IgD-negative memory B cell (primary cell): ENCODE measurements at regions not wholly inside any gene's neighbourhood (a gene's known extent, or its start where the extent isn't known, plus 50 kb on each side); places are given as distances from the start of the nearest gene placed in this dataset.

Experiments
- H3K27ac Mint-ChIP-seq, 3 donors: one replicate each; pipeline ENCODE4 v1.8.0; 2020 to 2022; ENCODE audit warnings: mild to moderate bottlenecking in 3 of 3, mixed read lengths in 3 of 3, moderate library complexity in 1 of 3
- H3K27me3 Mint-ChIP-seq: one replicate; pipeline ENCODE4 v1.8.0; 2021; ENCODE audit warnings: mixed read lengths
- H3K36me3 Mint-ChIP-seq: one replicate; pipeline ENCODE4 v1.8.0; 2020; ENCODE audit warnings: mild to moderate bottlenecking, mixed read lengths
- H3K4me1 Mint-ChIP-seq, 3 donors: one replicate each; pipeline ENCODE4 v1.8.0; 2020 to 2022; ENCODE audit warnings: mixed read lengths in 3 of 3, mild to moderate bottlenecking in 1 of 3
- H3K4me3 Mint-ChIP-seq, 4 donors: one replicate each; pipeline ENCODE4 v1.8.0; 2020 to 2022; ENCODE audit warnings: mild to moderate bottlenecking in 4 of 4, mixed read lengths in 4 of 4, moderate library complexity in 3 of 4
- H3K9me3 Mint-ChIP-seq, 3 donors: one replicate each; pipeline ENCODE4 v1.8.0; 2020 to 2021; ENCODE audit warnings: mixed read lengths in 3 of 3, mild to moderate bottlenecking in 1 of 3

GRCh38 chr12:77429426-77429825 lies 364.1 kb upstream of the E2F7 start:
- Mint-ChIP-seq H3K36me3 (no peaks in the 10 kb centered on the region), H3K4me3 (no peak overlapping the region), H3K27me3 (peaks cover 1% of the 10 kb centered on the region), H3K4me1 (no peaks in the 10 kb centered on the region), H3K9me3 (peaks cover 0 to 7% (median 2%) of the 10 kb centered on the region in 3 donors), H3K27ac (no peak overlapping the region)

DNA sequence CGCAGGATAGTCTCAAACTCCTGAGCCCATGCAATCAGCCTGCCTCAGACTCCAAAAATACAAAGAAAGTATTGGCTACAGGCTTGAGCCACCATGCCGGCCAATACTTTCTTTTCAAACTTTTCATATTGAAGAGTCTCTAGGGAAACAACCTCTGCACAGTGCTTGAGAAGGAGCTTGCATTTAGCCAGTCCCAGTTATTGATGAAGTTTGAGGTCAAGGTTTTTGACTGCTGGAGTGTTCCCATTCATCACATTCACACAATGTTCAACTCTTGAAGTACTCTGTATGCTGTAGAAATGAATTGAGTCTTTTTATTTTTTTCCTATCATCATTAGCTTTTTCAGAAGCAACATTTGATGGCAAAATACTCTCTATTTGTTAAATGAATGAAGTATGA lies 355.8 kb upstream of the E2F7 start:
- H3K27me3 Mint-ChIP-seq, result peaks cover 1% of the 10 kb centered on the region
- H3K36me3 Mint-ChIP-seq, result no peaks in the 10 kb centered on the region
- H3K4me3 Mint-ChIP-seq, result no peak overlapping the region
- no peak overlapping the region for H3K27ac Mint-ChIP-seq
- no peaks in the 10 kb centered on the region for H3K4me1 Mint-ChIP-seq
- peaks cover 2 to 4% (median 3%) of the 10 kb centered on the region in 3 donors for H3K9me3 Mint-ChIP-seq

DNA sequence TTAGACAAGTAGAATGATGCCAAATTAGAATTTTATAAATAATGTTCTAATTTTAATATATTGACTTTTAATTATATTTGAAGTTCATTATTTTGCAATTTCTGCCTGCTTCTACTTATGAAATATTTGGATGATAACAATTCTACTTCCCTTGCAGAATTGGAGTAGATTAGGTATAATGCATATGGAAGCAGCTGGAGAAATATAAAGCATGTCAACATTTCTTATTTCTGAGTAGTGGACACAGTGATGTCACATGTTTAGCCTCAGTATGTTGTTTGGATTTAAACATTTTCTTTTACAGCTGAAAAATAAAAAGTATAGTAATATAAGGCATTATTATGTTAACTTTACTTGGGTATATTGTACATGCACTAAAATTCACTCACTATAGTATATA lies 344.2 kb upstream of the E2F7 start:
- Mint-ChIP-seq H3K27me3 (no peaks in the 10 kb centered on the region), H3K9me3 (peaks cover 0 to 2% (median 0%) of the 10 kb centered on the region in 3 donors), H3K27ac (no peak overlapping the region), H3K4me3 (no peak overlapping the region), H3K4me1 (no peaks in the 10 kb centered on the region), H3K36me3 (no peaks in the 10 kb centered on the region)

GRCh38 chr12:77407931-77408330 lies 342.6 kb upstream of the E2F7 start:
- H3K4me3 Mint-ChIP-seq, result no peak overlapping the region

GRCh38 chr12:77406219-77406905 lies 341.0 kb upstream of the E2F7 start:
- no peaks in the 10 kb centered on the region for H3K27me3 Mint-ChIP-seq
- no peak overlapping the region for H3K27ac Mint-ChIP-seq
- H3K9me3 Mint-ChIP-seq, result peaks cover 0 to 2% (median 0%) of the 10 kb centered on the region in 3 donors
- H3K36me3 Mint-ChIP-seq, result no peaks in the 10 kb centered on the region
- H3K4me1 Mint-ChIP-seq, result no peaks in the 10 kb centered on the region
- no peak overlapping the region for H3K4me3 Mint-ChIP-seq

More at GRCh38 chr12:77407931-77408330, 342.6 kb upstream of the E2F7 start:
- Mint-ChIP-seq H3K27ac (no peak overlapping the region), H3K9me3 (peaks cover 0 to 2% (median 0%) of the 10 kb centered on the region in 3 donors), H3K4me1 (no peaks in the 10 kb centered on the region), H3K36me3 (no peaks in the 10 kb centered on the region), H3K27me3 (no peaks in the 10 kb centered on the region)

- H3K4me1 Mint-ChIP-seq, result no peaks in the 10 kb centered on the region
Observed at GRCh38 chr12:77402716-77403115, 337.3 kb upstream of the E2F7 start.

DNA sequence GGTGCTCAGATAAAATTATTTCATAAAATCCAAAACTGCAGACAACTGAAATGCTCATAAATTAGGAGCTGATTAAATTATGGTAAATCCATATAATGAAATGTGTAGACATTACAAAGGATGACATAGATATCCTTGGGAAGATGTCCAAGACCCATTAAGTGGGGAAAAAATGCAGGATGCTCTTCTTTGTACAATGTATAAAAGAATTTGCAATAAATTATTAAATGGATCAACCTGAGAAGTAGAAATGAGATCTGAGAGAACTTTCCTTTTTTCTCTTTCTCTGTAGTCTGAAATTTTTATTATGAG lies 336.4 kb upstream of the E2F7 start:
- Mint-ChIP-seq H3K4me3 (no peak overlapping the region), H3K9me3 (peaks cover 0 to 2% (median 0%) of the 10 kb centered on the region in 3 donors), H3K36me3 (no peaks in the 10 kb centered on the region)

More at GRCh38 chr12:77402716-77403115, 337.3 kb upstream of the E2F7 start:
- Mint-ChIP-seq H3K9me3 (peaks cover 0 to 2% (median 0%) of the 10 kb centered on the region in 3 donors), H3K27me3 (no peaks in the 10 kb centered on the region), H3K27ac (no peak overlapping the region), H3K36me3 (no peaks in the 10 kb centered on the region), H3K4me3 (no peak overlapping the region)

GRCh38 chr12:77401064-77401769 lies 335.8 kb upstream of the E2F7 start:
- Mint-ChIP-seq H3K36me3 (no peaks in the 10 kb centered on the region), H3K4me3 (no peak overlapping the region), H3K27me3 (no peaks in the 10 kb centered on the region), H3K9me3 (peaks cover 0 to 1% (median 0%) of the 10 kb centered on the region in 3 donors), H3K27ac (no peak overlapping the region), H3K4me1 (no peaks in the 10 kb centered on the region)

More for the DNA sequence above, 336.4 kb upstream of the E2F7 start:
- Mint-ChIP-seq H3K27me3 (no peaks in the 10 kb centered on the region), H3K27ac (no peak overlapping the region), H3K4me1 (no peaks in the 10 kb centered on the region)

GRCh38 chr12:77392467-77393088 lies 327.2 kb upstream of the E2F7 start:
- H3K27ac Mint-ChIP-seq, result no peak overlapping the region
- no peaks in the 10 kb centered on the region for H3K4me1 Mint-ChIP-seq
- H3K36me3 Mint-ChIP-seq, result peaks cover 1% of the 10 kb centered on the region
- no peaks in the 10 kb centered on the region for H3K27me3 Mint-ChIP-seq
- H3K9me3 Mint-ChIP-seq, result peaks cover 0 to 14% (median 1%) of the 10 kb centered on the region in 3 donors
- H3K4me3 Mint-ChIP-seq, result no peak overlapping the region

DNA sequence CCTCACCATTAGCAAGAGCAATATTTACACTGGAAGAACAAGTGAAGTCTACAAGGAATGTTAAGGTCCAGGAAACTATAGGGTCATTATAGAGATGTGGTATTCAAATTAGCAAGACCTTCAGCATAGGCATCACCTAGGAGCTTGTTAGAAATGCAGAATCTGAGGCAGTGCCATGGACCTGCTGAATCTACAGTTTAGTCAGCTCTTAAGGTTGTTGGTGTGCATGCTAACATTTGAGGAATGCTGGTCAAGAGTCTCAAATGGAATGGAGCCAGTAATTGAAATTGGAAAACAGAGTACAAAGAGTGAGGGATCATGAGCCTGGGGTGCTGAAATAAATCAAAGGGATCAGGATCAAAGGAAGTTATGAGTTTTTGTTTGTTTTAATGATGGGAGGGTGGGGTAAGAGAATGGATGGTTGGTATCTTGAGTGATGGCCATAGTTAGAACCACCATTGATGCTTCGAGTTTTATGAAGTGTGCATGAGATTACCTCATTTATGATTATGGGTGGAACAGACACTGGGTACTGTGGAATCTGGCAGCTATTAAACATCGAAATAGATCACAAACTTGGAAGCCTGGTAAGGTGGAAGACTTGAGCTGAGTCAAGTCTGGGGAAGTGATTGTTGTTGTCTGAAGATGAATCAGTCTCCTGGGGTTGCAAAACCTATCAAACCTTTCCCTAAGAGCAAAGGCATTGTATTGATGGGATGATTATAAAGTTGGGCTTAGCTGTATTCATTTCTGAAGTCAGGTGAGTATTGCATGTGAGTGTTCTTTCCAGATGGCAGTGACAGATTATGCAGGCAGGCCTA lies 323.3 kb upstream of the E2F7 start:
- no peaks in the 10 kb centered on the region for H3K27me3 Mint-ChIP-seq
- peaks cover 1% of the 10 kb centered on the region for H3K36me3 Mint-ChIP-seq
- H3K4me3 Mint-ChIP-seq, result no peak overlapping the region
- no peaks in the 10 kb centered on the region for H3K4me1 Mint-ChIP-seq
- H3K27ac Mint-ChIP-seq, result no peak overlapping the region
- peaks cover 0 to 14% (median 0%) of the 10 kb centered on the region in 3 donors for H3K9me3 Mint-ChIP-seq

DNA sequence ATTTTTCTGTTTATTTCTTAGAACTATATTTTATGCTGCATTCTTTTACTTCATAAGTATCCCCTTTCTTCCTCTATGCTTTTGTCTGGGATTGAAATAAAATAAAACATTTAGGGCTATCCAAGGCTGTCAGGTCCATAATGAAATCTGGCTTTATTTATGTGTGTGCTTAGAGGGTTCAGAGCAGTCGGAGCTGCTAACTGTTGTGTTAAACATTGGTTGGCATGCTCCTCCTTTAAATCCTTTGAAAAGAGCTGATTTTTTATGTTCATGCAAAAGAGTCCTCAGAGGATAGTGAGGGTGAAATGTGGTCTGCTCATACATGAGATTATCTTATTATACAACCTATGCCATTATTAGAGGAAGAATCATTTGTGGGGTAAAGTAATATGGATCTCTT lies 322.3 kb upstream of the E2F7 start:
- H3K27me3 Mint-ChIP-seq, result no peaks in the 10 kb centered on the region
- no peak overlapping the region for H3K27ac Mint-ChIP-seq
- H3K4me3 Mint-ChIP-seq, result no peak overlapping the region
- peaks cover 0 to 12% (median 0%) of the 10 kb centered on the region in 3 donors for H3K9me3 Mint-ChIP-seq
- peaks cover 1% of the 10 kb centered on the region for H3K36me3 Mint-ChIP-seq
- no peaks in the 10 kb centered on the region for H3K4me1 Mint-ChIP-seq

GRCh38 chr12:77387214-77387613 lies 321.8 kb upstream of the E2F7 start:
- Mint-ChIP-seq H3K27ac (no peak overlapping the region), H3K4me3 (no peak overlapping the region), H3K27me3 (no peaks in the 10 kb centered on the region), H3K36me3 (no peaks in the 10 kb centered on the region), H3K9me3 (peaks cover 0 to 10% (median 2%) of the 10 kb centered on the region in 3 donors), H3K4me1 (no peaks in the 10 kb centered on the region)

DNA sequence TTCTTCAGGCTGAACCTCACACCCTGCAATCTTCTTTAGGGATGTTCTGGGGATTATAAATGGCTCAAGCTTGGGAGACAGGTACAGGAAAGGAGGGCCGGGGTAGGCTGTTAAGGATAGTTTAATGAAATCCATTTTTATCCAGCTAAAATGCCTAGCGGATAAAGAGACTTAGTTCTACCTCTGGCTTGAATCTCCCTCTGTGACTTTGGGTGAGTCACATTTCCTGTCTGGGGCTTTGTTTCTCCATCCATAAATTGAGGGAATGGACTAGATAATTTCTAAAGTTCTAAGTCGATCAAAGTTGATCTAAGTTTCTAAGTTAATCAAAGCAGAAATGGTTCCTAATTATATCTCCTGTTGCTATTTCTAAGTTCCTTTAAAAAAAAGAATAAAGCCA lies 319.6 kb upstream of the E2F7 start:
- no peaks in the 10 kb centered on the region for H3K36me3 Mint-ChIP-seq
- H3K27ac Mint-ChIP-seq, result no peak overlapping the region
- peaks cover 2 to 4% (median 3%) of the 10 kb centered on the region in 3 donors for H3K9me3 Mint-ChIP-seq
- no peak overlapping the region for H3K4me3 Mint-ChIP-seq
- no peaks in the 10 kb centered on the region for H3K4me1 Mint-ChIP-seq
- no peaks in the 10 kb centered on the region for H3K27me3 Mint-ChIP-seq

- no peaks in the 10 kb centered on the region for H3K4me1 Mint-ChIP-seq
- no peaks in the 10 kb centered on the region for H3K27me3 Mint-ChIP-seq
- no peak overlapping the region for H3K4me3 Mint-ChIP-seq
- peaks cover 0 to 3% (median 2%) of the 10 kb centered on the region in 3 donors for H3K9me3 Mint-ChIP-seq
- no peak overlapping the region for H3K27ac Mint-ChIP-seq
- no peaks in the 10 kb centered on the region for H3K36me3 Mint-ChIP-seq
Observed at GRCh38 chr12:77382096-77382742, 316.9 kb upstream of the E2F7 start.
